ENCODE measurements at regions not wholly inside any gene's neighbourhood (a gene's known extent, or its start where the extent isn't known, plus 50 kb on each side); places are given as distances from the start of the nearest gene placed in this dataset.

DNA sequence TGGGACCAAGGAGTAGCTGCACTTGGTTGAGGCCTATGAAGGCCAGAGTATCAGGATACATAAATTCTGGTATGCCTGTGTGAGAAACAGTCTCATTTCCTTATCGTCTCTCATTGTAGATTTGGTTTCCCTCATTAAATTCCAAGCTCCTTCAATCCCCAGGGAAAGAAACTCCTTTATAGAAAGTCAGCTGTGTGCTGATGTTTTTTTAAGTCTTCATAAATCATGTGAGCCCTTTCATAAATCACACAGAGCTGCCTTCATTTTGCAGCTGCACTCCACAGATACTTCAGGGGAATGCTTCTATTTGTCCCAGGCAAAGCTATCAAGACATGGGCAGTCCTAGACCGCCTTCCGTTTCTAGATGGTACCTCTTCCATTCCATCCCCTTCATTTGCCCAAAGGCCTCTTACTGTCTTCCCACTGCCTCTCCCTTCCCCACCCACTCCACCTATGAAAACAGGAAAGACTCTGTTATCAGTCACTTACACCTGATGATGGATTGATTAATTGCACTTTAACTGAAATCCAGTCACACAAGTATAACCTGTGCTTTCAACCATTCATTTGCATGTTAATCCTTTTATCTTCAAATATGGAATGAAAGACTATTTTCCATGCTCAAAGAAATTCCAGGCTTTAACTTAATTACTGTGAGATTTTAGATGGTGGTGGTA lies 290.2 kb downstream of the C7orf25 start (continued):
- TF ChIP-seq YY1 (IDR thresholded peaks at IDR 0.05; ENCODE audit: extremely low read depth, insufficient replicate concordance, low read depth, low read length) (no peak), FOSL1 (IDR thresholded peaks at IDR 0.05; ENCODE audit: low read depth) (no peak)

DNA sequence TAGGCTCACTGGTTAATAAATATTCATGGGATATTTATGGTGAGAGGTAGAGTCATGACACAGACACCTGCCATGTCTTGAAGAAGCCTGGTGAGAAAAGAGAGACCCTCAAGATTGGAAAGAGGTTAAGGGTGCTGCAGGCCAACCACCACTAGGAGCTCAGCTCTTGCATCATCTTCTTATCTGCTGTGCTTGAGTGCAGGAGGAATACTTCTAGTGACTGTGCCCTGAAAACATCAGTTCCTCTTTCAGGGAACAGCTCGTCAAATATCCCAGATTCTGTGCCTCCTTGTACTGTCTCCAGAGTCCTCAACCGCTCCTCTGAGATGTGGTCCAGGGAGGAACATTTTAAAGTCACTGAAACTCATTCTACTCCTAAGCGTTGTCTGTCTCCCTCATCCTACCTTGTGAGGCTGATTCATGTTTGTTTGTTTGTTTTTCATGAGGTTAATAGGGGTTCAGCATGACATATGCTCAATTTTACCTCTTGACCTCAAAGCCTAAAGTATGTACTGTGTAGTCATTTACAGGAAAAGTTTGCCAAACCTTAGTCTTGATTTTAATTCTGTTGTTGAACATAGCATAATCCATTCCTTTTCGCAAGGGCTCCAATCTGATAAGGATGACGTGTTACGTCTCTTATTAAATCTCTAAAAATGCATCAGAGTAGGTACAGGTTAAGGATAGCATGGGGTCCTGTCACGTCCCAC lies 293.1 kb downstream of the C7orf25 start:
- no peak for TF ChIP-seq POLR2A (IDR thresholded peaks at IDR 0.05; ENCODE audit: borderline replicate concordance, extremely low read depth, insufficient read depth, insufficient read length)
- no peak for TF ChIP-seq ZFX (IDR thresholded peaks at IDR 0.05)
- TF ChIP-seq CBX3 (IDR thresholded peaks at IDR 0.05; ENCODE audit: low read depth): no peak
- TF ChIP-seq SRF (IDR thresholded peaks at IDR 0.05; ENCODE audit: low read depth): no peak
- no peak overlapping the region for H3K4me2 ChIP-seq (ENCODE audit: low read length)
- intact Hi-C loops (cut with micrococcal nuclease): no loop called here
- BruUV-seq (replicated peaks): no TSS peak
- CTCF ChIA-PET: no interaction called here
- no peaks in the 10 kb centered on the region for H3K36me3 ChIP-seq (ENCODE audit: control insufficient read depth in 1 of 2, insufficient read depth in 2 of 2, low read length in 2 of 2)
- no peak overlapping the region for H3K4me3 ChIP-seq (replicated peaks in 1 of 2; ENCODE audit: low read depth in 1 of 2, low read length in 2 of 2)
- no peak for ATAC-seq
- no peak overlapping the region for H2AFZ ChIP-seq (ENCODE audit: low read depth, low read length, poor library complexity, severe bottlenecking)
- no peak overlapping the region for H3K27ac ChIP-seq (ENCODE audit: low read depth, low read length)
- no peak for DNase-seq (ENCODE audit: low read depth, low spot score)
- RAD21 ChIA-PET (ENCODE audit: low non-redundant PET in 1 of 2, low total read pairs in 2 of 2, uncharacterized antibody in 2 of 2, unreplicated experiment in 2 of 2): no interaction called here
- no peaks in the 10 kb centered on the region; a peak in 1 of 4 replicates for H3K9me3 ChIP-seq (ENCODE audit: control insufficient read depth in 1 of 2, insufficient read depth in 1 of 2, low read depth in 1 of 2, low read length in 2 of 2)
- H3K79me2 ChIP-seq (ENCODE audit: insufficient read depth, low read length): no peaks in the 10 kb centered on the region
- H3K9me2 ChIP-seq (ENCODE audit: insufficient read depth): no peaks in the 10 kb centered on the region
- POLR2A ChIA-PET: no interaction called here
- no peak overlapping the region for H3K9ac ChIP-seq (ENCODE audit: low read length)
- no peaks in the 10 kb centered on the region for H3K27me3 ChIP-seq (ENCODE audit: insufficient read depth, low read length)
- H3K4me1 ChIP-seq (ENCODE audit: control insufficient read depth in 1 of 2, insufficient read depth in 2 of 2, low read length in 2 of 2): no peaks in the 10 kb centered on the region
- H4K20me1 ChIP-seq (ENCODE audit: insufficient read depth): no peaks in the 10 kb centered on the region

DNA sequence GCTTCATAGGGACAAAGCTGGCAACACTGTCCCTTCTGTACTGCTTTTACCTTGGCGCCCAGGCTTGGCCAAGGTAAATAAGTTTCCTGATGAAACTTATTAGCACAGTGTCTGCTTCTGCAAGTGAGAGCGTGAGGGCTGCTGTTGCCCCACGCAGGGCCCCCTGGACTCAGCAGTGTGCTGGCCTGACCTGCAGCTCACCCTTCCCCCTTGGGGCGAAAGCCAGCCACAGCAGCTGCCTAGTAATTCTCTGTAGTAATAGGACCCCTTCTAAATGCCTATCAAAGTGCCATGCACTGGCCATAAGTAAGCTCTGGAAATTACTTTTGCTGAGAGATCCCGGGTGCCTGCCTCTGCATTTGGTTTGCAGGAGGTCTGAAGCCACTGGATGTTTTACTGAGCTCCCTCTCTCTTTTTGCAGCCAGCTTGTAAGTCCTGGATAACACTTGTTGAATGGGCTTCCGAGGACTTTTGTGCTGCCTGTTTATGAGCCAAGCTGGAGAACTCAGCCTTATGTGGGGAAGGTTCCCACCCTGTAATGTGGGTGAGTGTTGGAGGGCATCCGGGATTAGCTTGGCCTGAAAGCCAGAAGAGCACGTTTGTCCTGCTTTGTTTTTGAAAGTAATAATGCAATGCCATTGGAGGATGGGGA lies 293.9 kb downstream of the C7orf25 start:
- no peak overlapping the region for H3K9ac ChIP-seq (ENCODE audit: low read length)
- no peaks in the 10 kb centered on the region for H3K27me3 ChIP-seq (ENCODE audit: insufficient read depth, low read length)
- H3K9me3 ChIP-seq (ENCODE audit: control insufficient read depth in 1 of 2, insufficient read depth in 1 of 2, low read depth in 1 of 2, low read length in 2 of 2): no peaks in the 10 kb centered on the region; a peak in 1 of 4 replicates
- H3K4me2 ChIP-seq (ENCODE audit: low read length): no peak overlapping the region
- no peak overlapping the region for H3K27ac ChIP-seq (ENCODE audit: low read depth, low read length)
- no peak overlapping the region for H3K4me3 ChIP-seq (replicated peaks in 1 of 2; ENCODE audit: low read depth in 1 of 2, low read length in 2 of 2)
- no peaks in the 10 kb centered on the region for H3K4me1 ChIP-seq (ENCODE audit: control insufficient read depth in 1 of 2, insufficient read depth in 2 of 2, low read length in 2 of 2)
- H3K79me2 ChIP-seq (ENCODE audit: insufficient read depth, low read length): no peaks in the 10 kb centered on the region
- H3K9me2 ChIP-seq (ENCODE audit: insufficient read depth): no peaks in the 10 kb centered on the region
- no peak for TF ChIP-seq POLR2AphosphoS5 (IDR thresholded peaks at IDR 0.05; ENCODE audit: low read depth, low read length)
- no peak for TF ChIP-seq SP1 (IDR thresholded peaks at IDR 0.05; ENCODE audit: low read depth)
- TF ChIP-seq, protein P1, sequence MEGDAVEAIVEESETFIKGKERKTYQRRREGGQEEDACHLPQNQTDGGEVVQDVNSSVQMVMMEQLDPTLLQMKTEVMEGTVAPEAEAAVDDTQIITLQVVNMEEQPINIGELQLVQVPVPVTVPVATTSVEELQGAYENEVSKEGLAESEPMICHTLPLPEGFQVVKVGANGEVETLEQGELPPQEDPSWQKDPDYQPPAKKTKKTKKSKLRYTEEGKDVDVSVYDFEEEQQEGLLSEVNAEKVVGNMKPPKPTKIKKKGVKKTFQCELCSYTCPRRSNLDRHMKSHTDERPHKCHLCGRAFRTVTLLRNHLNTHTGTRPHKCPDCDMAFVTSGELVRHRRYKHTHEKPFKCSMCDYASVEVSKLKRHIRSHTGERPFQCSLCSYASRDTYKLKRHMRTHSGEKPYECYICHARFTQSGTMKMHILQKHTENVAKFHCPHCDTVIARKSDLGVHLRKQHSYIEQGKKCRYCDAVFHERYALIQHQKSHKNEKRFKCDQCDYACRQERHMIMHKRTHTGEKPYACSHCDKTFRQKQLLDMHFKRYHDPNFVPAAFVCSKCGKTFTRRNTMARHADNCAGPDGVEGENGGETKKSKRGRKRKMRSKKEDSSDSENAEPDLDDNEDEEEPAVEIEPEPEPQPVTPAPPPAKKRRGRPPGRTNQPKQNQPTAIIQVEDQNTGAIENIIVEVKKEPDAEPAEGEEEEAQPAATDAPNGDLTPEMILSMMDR (IDR thresholded peaks at IDR 0.05 in 2 of 3, conservative IDR thresholded peaks at IDR 0.05 in 1 of 3; ENCODE audit: borderline replicate concordance in 1 of 3, insufficient read depth in 1 of 3, low read depth in 2 of 3, low read length in 2 of 3): no peak
- intact Hi-C loops (cut with micrococcal nuclease): no loop called here
- POLR2A ChIA-PET: no interaction called here
- H2AFZ ChIP-seq (ENCODE audit: low read depth, low read length, poor library complexity, severe bottlenecking): no peak overlapping the region
- H3K36me3 ChIP-seq (ENCODE audit: control insufficient read depth in 1 of 2, insufficient read depth in 2 of 2, low read length in 2 of 2): no peaks in the 10 kb centered on the region
- ATAC-seq (no peak), DNase-seq (ENCODE audit: low read depth, low spot score) (no peak)
- CTCF ChIA-PET: no interaction called here
- no TSS peak for BruUV-seq (replicated peaks)
- RAD21 ChIA-PET (ENCODE audit: low non-redundant PET in 1 of 2, low total read pairs in 2 of 2, uncharacterized antibody in 2 of 2, unreplicated experiment in 2 of 2): no interaction called here
- no peaks in the 10 kb centered on the region for H4K20me1 ChIP-seq (ENCODE audit: insufficient read depth)
